Left lung (tissue), 4 donors: ENCODE measurements at regions not wholly inside any gene's neighbourhood (a gene's known extent, or its start where the extent isn't known, plus 50 kb on each side); places are given as distances from the start of the nearest gene placed in this dataset.

Experiments used
- ATAC-seq: fragments of 200-7000 bp; cut with Tn5 transposase; one replicate; pipeline ENCODE4 v1.9.1; 2020; ENCODE audit warnings: moderate library complexity
- DNase-seq, 4 donors: peaks; one replicate each; pipeline ENCODE4 v3.0.0-alpha.2; 2013 to 2020
- H3K27ac ChIP-seq, 2 donors: fragments of 200-600 bp; sonication (generic) in 1 of 2; one replicate each; pipeline versions ENCODE4 v1.5.0 to v1.8.0; 2020 to 2021
- H3K27me3 ChIP-seq, 2 donors: fragments of 200-600 bp; sonication (generic) in 1 of 2; one replicate each; pipeline versions ENCODE4 v1.5.0 to v1.8.0; 2020 to 2021
- H3K36me3 ChIP-seq, 2 donors: fragments of 200-600 bp; sonication (generic) in 1 of 2; one replicate each; pipeline versions ENCODE4 v1.5.0 to v1.8.0; 2020 to 2021
- H3K4me1 ChIP-seq, 2 donors: fragments of 200-600 bp; one replicate each; pipeline ENCODE4 v1.8.0; 2021
- H3K4me3 ChIP-seq, 2 donors: fragments of 200-600 bp; sonication (generic) in 1 of 2; one replicate each; pipeline versions ENCODE4 v1.5.0 to v1.8.0; 2020 to 2021; ENCODE audit warnings: mild to moderate bottlenecking in 1 of 2
- H3K9me3 ChIP-seq, 2 donors: fragments of 200-600 bp; sonication (generic) in 1 of 2; one replicate each; pipeline versions ENCODE4 v1.5.0 to v1.8.0; 2020 to 2021
- intact Hi-C, 2 donors: fragments of 100-400 bp; cut with DNase I; formaldehyde crosslinking; loops; one replicate each; pipeline versions ENCODE4 v1.11.2 to v1.14.2; 2022
- TF ChIP-seq, protein P1 (sequence below), 2 donors: fragments of 200-600 bp; sonication (generic) in 1 of 2; IDR thresholded peaks; one replicate each; pipeline versions ENCODE4 v1.5.0 to v1.8.0; 2021; ENCODE audit warnings: antibody characterized with exemption in 2 of 2
- donor health status: DM: no; HTN: yes; CAD: no.
- donor health status: DM: no; HTN: no; CAD: no.

DNA sequence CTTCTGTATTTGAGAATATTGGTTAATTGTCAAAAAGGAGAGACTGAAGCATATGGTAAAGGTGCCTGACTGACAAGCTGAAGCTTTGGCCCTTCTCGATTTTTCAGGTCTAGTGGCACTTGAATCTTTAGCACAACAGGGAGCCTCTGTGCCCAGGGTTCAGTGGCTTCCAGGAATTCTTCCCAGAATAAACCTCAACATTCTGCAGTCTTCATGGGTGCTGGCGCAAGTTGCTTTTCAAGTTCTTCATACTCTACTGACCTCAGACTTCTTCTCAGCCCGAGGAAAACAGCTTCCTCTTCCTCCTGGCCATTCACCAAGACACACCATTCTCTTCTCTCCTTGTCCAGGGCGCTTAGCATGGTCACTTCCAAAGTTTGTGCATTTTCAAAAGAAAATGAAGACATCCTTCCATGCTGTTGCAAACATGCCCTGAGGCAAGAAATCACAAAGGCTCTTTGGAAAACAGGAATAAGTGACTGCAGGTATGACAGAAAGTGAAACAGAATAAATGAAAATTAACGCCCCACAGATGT, 89.9 kb downstream of the MGST1 start:
- DNase-seq (peak in 1 of 4 donors; percentile 38), ATAC-seq (peak; percentile 82)
- no peak overlapping the region for H3K27ac ChIP-seq
- H3K4me1 ChIP-seq: no peaks in the 10 kb centered on the region
- no peaks in the 10 kb centered on the region for H3K9me3 ChIP-seq
- H3K27me3 ChIP-seq: no peaks in the 10 kb centered on the region
- TF ChIP-seq, protein P1, sequence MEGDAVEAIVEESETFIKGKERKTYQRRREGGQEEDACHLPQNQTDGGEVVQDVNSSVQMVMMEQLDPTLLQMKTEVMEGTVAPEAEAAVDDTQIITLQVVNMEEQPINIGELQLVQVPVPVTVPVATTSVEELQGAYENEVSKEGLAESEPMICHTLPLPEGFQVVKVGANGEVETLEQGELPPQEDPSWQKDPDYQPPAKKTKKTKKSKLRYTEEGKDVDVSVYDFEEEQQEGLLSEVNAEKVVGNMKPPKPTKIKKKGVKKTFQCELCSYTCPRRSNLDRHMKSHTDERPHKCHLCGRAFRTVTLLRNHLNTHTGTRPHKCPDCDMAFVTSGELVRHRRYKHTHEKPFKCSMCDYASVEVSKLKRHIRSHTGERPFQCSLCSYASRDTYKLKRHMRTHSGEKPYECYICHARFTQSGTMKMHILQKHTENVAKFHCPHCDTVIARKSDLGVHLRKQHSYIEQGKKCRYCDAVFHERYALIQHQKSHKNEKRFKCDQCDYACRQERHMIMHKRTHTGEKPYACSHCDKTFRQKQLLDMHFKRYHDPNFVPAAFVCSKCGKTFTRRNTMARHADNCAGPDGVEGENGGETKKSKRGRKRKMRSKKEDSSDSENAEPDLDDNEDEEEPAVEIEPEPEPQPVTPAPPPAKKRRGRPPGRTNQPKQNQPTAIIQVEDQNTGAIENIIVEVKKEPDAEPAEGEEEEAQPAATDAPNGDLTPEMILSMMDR (IDR thresholded peaks at IDR 0.05): no peak
- intact Hi-C loops: no loop called here
- H3K4me3 ChIP-seq: no peak overlapping the region
- H3K36me3 ChIP-seq: no peaks in the 10 kb centered on the region

DNA sequence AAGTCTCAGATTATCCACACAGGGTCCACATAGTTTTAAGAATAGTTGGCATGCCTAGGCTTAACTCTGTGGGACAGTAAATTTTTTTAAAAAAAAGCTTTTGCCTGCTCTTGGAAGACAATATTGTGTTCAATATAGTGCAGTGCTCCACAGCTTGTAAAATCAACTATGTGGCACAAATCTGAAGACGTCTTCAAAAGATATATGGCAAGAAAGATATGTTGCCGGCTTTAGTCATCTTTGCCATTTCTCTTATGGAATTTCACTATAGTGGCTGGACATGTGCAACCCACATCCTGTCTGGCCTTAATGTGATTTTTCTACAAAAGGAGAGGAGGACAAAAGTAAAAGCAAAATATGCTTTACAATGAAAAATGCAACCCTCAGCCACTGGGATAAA, 90.5 kb downstream of the MGST1 start:
- Histone ChIP-seq H3K36me3 (no peaks in the 10 kb centered on the region), H3K4me3 (no peak overlapping the region), H3K27ac (no peak overlapping the region), H3K4me1 (no peaks in the 10 kb centered on the region), H3K9me3 (no peaks in the 10 kb centered on the region), H3K27me3 (no peaks in the 10 kb centered on the region)
- DNase-seq (no peak), ATAC-seq (no peak)
- TF ChIP-seq, protein P1 (IDR thresholded peaks at IDR 0.05): no peak
- intact Hi-C loops: no loop called here

DNA sequence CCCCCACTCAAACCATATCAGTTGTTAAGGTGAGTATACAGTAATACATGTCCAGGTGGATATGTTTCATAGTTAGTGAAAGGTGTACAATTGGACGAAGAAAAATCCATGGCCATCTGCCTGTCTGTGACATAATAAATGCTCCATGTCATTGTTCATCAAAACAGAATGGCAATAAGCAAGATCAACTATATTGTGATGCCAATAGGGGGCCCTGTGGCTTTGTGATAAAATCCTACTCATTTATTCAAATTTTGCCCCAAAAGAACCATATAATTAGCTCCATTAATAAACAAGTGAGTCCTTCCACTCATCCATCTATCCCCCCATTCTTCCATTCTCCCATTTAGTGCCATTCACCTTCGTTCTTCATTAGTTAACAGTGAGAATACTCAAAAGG, 102.0 kb downstream of the MGST1 start:
- no peaks in the 10 kb centered on the region for H3K9me3 ChIP-seq
- intact Hi-C loops: no loop called here
- DNase-seq: no peak
- ATAC-seq: no peak
- no peak overlapping the region for H3K27ac ChIP-seq
- H3K4me1 ChIP-seq: no peaks in the 10 kb centered on the region
- H3K4me3 ChIP-seq: no peak overlapping the region
- no peaks in the 10 kb centered on the region for H3K27me3 ChIP-seq
- TF ChIP-seq, protein P1 (IDR thresholded peaks at IDR 0.05): no peak
- no peaks in the 10 kb centered on the region for H3K36me3 ChIP-seq

DNA sequence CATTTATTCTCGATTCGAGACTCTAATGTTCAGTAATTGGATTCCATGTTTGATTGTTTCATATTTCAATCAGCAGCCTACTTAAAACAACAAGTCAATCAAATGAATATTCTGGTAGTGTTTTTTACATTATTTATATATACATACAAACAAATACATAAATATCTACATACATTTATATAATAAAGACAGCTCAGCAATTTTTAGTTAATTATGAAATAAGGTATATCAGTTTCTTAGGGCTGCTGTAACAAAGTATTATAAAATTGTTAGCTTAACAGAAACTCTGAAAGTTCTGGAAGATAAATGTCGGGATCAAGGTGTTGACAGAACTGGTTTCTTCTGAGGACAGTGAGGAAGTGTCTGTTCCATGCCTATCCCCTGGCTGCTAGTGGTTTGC, 105.9 kb downstream of the MGST1 start:
- no peaks in the 10 kb centered on the region for H3K36me3 ChIP-seq
- intact Hi-C loops: no loop called here
- no peaks in the 10 kb centered on the region for H3K27me3 ChIP-seq
- no peaks in the 10 kb centered on the region for H3K4me1 ChIP-seq
- DNase-seq: no peak
- H3K4me3 ChIP-seq: no peak overlapping the region
- no peak overlapping the region for H3K27ac ChIP-seq
- no peaks in the 10 kb centered on the region for H3K9me3 ChIP-seq
- TF ChIP-seq, protein P1 (IDR thresholded peaks at IDR 0.05): no peak
- ATAC-seq: no peak

DNA sequence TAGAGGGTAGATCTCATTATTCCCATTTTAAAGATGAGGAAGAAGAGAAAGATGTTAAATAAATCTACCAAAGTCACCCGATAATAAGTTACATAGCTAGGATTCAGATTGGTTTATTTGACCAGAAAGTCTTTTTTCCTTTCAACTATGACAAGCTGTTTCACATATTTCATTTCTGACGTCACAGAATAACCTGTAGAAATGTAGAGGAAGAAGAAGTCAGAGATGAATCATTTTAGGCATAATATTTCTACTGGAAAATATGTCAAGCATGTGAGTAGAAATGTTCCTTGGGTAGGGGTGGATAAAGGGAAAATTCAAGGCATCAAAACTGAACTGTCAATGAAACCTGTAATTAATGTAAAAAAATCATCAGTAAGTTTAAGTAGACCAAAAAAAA, 107.0 kb downstream of the MGST1 start:
- no peak for ATAC-seq
- no peak overlapping the region for H3K27ac ChIP-seq
- TF ChIP-seq, protein P1 (IDR thresholded peaks at IDR 0.05): no peak
- intact Hi-C loops: no loop called here
- no peak for DNase-seq
- H3K4me1 ChIP-seq: no peaks in the 10 kb centered on the region
- H3K36me3 ChIP-seq: no peaks in the 10 kb centered on the region
- no peak overlapping the region for H3K4me3 ChIP-seq
- no peaks in the 10 kb centered on the region for H3K27me3 ChIP-seq
- H3K9me3 ChIP-seq: no peaks in the 10 kb centered on the region
